Panc1 (cell line): ENCODE measurements at regions not wholly inside any gene's neighbourhood (a gene's known extent, or its start where the extent isn't known, plus 50 kb on each side); places are given as distances from the start of the nearest gene placed in this dataset.

ENCODE experiments used
- ATAC-seq: fragments of 200-7000 bp; cut with Tn5 transposase; 2 replicates; pipeline ENCODE4 v1.9.1; 2020; ENCODE audit warnings: mild to moderate bottlenecking, moderate library complexity
- BruUV-seq: library from RNA; stranded (reverse); fragments of 400-500 nt; replicated peaks from 2 replicates; lab custom pipeline; 2021; lab: Mats Ljungman, UMichigan
- CTCF ChIA-PET: fragments of 300-600 bp; sonication (Branson Sonifier 250); formaldehyde crosslinking; loops from one replicate; lab custom pipeline; 2022; ENCODE audit warnings: antibody characterized with exemption; lab: Charles Lee
- POLR2A ChIA-PET: fragments of 300-600 bp; sonication (Branson Sonifier 250); formaldehyde crosslinking; loops from one replicate; lab custom pipeline; 2022; ENCODE audit warnings: antibody characterized with exemption; lab: Charles Lee
- DNase-seq: peaks from one replicate; pipeline ENCODE4 v3.0.0-alpha.2; 2010; ENCODE audit warnings: low read depth, low spot score
- H3K27ac ChIP-seq: 2 replicates; pipeline ENCODE4 v1.5.1; 2011; ENCODE audit warnings: mild to moderate bottlenecking, low read length, inconsistent platforms
- H3K27me3 ChIP-seq: fragments of 200-500 bp; sonication (Bioruptor generic); 2 replicates; pipeline ENCODE4 v1.6.0; 2014; ENCODE audit warnings: low read length, inconsistent platforms; ENCODE audit not compliant: control insufficient read depth, insufficient read depth
- H3K36me3 ChIP-seq: fragments of 200-500 bp; sonication (Bioruptor generic); 2 replicates; pipeline ENCODE4 v1.5.1; 2014; ENCODE audit warnings: inconsistent platforms, mild to moderate bottlenecking, low read length, moderate library complexity; ENCODE audit not compliant: control insufficient read depth, insufficient read depth
- H3K4me1 ChIP-seq: 2 replicates; pipeline ENCODE4 v1.5.1; 2011; ENCODE audit warnings: inconsistent platforms, mild to moderate bottlenecking, low read length, moderate library complexity; ENCODE audit not compliant: control insufficient read depth, insufficient read depth
- H3K4me3 ChIP-seq, 2 experiments: 2 replicates each; pipeline ENCODE4 v1.5.1; 2011 to 2012; ENCODE audit warnings: low read depth in 2 of 2, low read length in 2 of 2, mild to moderate bottlenecking in 2 of 2, inconsistent platforms in 1 of 2, moderate library complexity in 1 of 2
- H3K9me3 ChIP-seq: fragments of 200-500 bp; sonication (Bioruptor generic); 2 replicates; pipeline ENCODE4 v1.5.1; 2014; ENCODE audit warnings: low read depth, mild to moderate bottlenecking, inconsistent platforms, low read length, moderate library complexity; ENCODE audit not compliant: control insufficient read depth, insufficient read depth
- SIN3A ChIP-seq: IDR thresholded peaks from 2 replicates; pipeline ENCODE4 v1.6.1; 2012; ENCODE audit warnings: low read depth, mild to moderate bottlenecking, low read length, moderate library complexity, borderline replicate concordance; ENCODE audit not compliant: insufficient read depth
- in situ Hi-C: cut with HindIII; loops from 2 replicates; pipeline ENCODE4 v1.10.0; 2016; ENCODE audit warnings: low sequenced_read_pairs, low pct_unique_long_range_greater_than_20kb
- intact Hi-C: fragments of 100-400 bp; cut with micrococcal nuclease; formaldehyde crosslinking; loops from one replicate; pipeline ENCODE4 v1.10.0; 2022; ENCODE audit not compliant: unreplicated experiment
- TF ChIP-seq, protein P1 (sequence below), 2 experiments: IDR thresholded peaks; 2 replicates each; pipeline ENCODE4 v1.6.1; 2011 to 2012; ENCODE audit warnings: low read depth in 2 of 2, control low read depth in 1 of 2, low read length in 1 of 2, mild to moderate bottlenecking in 1 of 2, moderate library complexity in 1 of 2; ENCODE audit not compliant: insufficient read depth in 1 of 2
- TF ChIP-seq, protein P2 (sequence below): fragments of 450-650 bp; IDR thresholded peaks from 2 replicates; pipeline ENCODE4 v1.5.1; 2017; ENCODE audit warnings: mild to moderate bottlenecking

DNA sequence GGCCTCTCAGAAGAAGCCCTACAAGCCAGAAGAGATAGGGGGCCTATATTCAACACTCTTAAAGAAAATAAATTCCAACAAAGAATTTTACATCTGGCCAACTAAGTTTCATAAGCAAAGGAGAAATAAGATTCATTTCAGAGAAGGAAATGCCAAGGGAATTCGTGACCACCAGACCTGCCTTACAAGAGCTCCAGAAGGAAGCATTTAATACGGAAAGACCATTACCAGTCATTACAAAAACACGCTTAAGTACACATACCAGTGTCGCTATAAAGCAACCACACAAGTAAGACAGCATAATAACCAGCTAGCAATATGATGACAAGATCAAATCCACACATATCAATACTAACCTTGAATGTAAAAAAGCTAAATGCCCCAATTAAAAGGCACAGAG lies 704.9 kb upstream of the CHRM3 start:
- Histone ChIP-seq H3K36me3 (no peaks in the 10 kb centered on the region), H3K9me3 (no peaks in the 10 kb centered on the region), H3K4me1 (no peaks in the 10 kb centered on the region), H3K27me3 (no peaks in the 10 kb centered on the region), H3K4me3 (no peak overlapping the region), H3K27ac (no peak overlapping the region)
- in situ Hi-C loops: no loop called here
- ATAC-seq (no peak), DNase-seq (no peak)
- no TSS peak for BruUV-seq
- intact Hi-C loops: no loop called here
- POLR2A ChIA-PET: no interaction called here
- CTCF ChIA-PET: no interaction called here
- no peak for TF ChIP-seq SIN3A

DNA sequence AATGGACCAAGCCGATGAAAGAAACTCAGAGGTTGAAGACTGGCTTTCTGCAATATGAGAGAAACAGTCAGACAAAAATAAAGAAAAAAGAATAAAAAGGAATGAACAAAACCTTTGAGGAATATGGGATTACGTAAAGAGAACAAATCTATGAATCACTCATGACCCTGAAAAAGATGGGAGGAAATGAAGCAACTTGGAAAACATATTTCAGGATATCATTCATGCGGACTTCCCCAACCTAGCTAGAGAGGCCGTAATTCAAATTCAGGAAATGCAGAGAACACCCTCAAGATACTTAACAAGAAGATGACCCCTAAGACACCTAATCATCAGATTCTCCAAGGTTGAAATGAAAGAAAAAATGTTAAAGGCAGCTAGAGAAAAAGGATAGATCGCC lies 705.3 kb upstream of the CHRM3 start:
- H3K4me3 ChIP-seq: no peak overlapping the region
- CTCF ChIA-PET: no interaction called here
- TF ChIP-seq, protein P1, sequence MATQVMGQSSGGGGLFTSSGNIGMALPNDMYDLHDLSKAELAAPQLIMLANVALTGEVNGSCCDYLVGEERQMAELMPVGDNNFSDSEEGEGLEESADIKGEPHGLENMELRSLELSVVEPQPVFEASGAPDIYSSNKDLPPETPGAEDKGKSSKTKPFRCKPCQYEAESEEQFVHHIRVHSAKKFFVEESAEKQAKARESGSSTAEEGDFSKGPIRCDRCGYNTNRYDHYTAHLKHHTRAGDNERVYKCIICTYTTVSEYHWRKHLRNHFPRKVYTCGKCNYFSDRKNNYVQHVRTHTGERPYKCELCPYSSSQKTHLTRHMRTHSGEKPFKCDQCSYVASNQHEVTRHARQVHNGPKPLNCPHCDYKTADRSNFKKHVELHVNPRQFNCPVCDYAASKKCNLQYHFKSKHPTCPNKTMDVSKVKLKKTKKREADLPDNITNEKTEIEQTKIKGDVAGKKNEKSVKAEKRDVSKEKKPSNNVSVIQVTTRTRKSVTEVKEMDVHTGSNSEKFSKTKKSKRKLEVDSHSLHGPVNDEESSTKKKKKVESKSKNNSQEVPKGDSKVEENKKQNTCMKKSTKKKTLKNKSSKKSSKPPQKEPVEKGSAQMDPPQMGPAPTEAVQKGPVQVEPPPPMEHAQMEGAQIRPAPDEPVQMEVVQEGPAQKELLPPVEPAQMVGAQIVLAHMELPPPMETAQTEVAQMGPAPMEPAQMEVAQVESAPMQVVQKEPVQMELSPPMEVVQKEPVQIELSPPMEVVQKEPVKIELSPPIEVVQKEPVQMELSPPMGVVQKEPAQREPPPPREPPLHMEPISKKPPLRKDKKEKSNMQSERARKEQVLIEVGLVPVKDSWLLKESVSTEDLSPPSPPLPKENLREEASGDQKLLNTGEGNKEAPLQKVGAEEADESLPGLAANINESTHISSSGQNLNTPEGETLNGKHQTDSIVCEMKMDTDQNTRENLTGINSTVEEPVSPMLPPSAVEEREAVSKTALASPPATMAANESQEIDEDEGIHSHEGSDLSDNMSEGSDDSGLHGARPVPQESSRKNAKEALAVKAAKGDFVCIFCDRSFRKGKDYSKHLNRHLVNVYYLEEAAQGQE (IDR thresholded peaks at IDR 0.05; ENCODE audit: insufficient read depth in 1 of 2, low read depth in 2 of 2, low read length in 1 of 2): no peak
- TF ChIP-seq, protein P2, sequence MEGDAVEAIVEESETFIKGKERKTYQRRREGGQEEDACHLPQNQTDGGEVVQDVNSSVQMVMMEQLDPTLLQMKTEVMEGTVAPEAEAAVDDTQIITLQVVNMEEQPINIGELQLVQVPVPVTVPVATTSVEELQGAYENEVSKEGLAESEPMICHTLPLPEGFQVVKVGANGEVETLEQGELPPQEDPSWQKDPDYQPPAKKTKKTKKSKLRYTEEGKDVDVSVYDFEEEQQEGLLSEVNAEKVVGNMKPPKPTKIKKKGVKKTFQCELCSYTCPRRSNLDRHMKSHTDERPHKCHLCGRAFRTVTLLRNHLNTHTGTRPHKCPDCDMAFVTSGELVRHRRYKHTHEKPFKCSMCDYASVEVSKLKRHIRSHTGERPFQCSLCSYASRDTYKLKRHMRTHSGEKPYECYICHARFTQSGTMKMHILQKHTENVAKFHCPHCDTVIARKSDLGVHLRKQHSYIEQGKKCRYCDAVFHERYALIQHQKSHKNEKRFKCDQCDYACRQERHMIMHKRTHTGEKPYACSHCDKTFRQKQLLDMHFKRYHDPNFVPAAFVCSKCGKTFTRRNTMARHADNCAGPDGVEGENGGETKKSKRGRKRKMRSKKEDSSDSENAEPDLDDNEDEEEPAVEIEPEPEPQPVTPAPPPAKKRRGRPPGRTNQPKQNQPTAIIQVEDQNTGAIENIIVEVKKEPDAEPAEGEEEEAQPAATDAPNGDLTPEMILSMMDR: no peak
- TF ChIP-seq SIN3A: no peak
- H3K27me3 ChIP-seq: no peaks in the 10 kb centered on the region
- ATAC-seq (no peak), DNase-seq (no peak)
- BruUV-seq: no TSS peak
- H3K4me1 ChIP-seq: no peaks in the 10 kb centered on the region
- in situ Hi-C loops: no loop called here
- intact Hi-C loops: no loop called here
- no peaks in the 10 kb centered on the region for H3K9me3 ChIP-seq
- POLR2A ChIA-PET: no interaction called here
- no peaks in the 10 kb centered on the region for H3K36me3 ChIP-seq
- no peak overlapping the region for H3K27ac ChIP-seq

DNA sequence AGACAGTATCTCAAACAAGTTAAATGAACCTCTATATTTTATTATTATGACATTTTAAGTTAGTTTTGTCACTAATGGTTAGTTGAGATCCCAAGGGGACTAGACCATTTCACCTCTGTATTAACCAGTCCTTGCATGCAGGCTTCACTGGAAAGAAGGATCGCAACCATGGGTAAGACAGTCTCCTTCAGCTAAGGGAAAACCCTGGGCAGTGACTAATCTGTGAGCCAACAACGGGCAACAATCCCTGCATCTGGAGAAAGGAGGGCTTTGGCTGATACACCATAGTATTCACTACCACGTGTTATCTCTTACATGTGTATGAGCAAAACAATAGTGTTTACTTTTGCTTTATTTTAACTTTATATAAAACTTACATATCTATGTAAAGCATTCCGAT lies 708.8 kb upstream of the CHRM3 start:
- intact Hi-C loops: no loop called here
- H3K4me1 ChIP-seq: no peaks in the 10 kb centered on the region
- DNase-seq: no peak
- CTCF ChIA-PET: no interaction called here
- H3K9me3 ChIP-seq: no peaks in the 10 kb centered on the region
- POLR2A ChIA-PET: no interaction called here
- TF ChIP-seq, protein P2: no peak
- no peaks in the 10 kb centered on the region for H3K36me3 ChIP-seq
- in situ Hi-C loops: no loop called here
- H3K27ac ChIP-seq: no peak overlapping the region
- no TSS peak for BruUV-seq
- ATAC-seq: no peak
- H3K4me3 ChIP-seq: no peak overlapping the region
- no peaks in the 10 kb centered on the region for H3K27me3 ChIP-seq
